ENCODE measurements at regions not wholly inside any gene's neighbourhood (a gene's known extent, or its start where the extent isn't known, plus 50 kb on each side); places are given as distances from the start of the nearest gene placed in this dataset.

DNA sequence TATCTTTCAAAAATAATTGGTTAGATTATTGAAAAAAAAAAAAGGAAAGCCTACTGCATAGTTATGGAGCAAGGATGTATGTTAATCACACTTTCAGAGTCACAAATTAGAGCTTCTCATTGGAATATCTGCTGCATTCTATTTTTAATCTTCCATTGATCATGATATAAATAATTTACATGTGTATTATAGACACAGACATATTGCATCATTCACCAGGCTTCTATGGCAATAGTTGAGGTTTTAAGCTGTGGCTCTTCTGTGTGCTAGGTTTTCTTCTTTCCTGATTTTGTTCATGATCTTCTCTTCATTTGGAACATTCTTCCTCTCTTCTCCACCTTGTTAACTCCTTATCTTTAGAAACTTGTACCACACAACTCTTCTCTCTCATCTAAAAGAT, 123.2 kb upstream of the HMCN1 start:
- TF ChIP-seq, protein P1, sequence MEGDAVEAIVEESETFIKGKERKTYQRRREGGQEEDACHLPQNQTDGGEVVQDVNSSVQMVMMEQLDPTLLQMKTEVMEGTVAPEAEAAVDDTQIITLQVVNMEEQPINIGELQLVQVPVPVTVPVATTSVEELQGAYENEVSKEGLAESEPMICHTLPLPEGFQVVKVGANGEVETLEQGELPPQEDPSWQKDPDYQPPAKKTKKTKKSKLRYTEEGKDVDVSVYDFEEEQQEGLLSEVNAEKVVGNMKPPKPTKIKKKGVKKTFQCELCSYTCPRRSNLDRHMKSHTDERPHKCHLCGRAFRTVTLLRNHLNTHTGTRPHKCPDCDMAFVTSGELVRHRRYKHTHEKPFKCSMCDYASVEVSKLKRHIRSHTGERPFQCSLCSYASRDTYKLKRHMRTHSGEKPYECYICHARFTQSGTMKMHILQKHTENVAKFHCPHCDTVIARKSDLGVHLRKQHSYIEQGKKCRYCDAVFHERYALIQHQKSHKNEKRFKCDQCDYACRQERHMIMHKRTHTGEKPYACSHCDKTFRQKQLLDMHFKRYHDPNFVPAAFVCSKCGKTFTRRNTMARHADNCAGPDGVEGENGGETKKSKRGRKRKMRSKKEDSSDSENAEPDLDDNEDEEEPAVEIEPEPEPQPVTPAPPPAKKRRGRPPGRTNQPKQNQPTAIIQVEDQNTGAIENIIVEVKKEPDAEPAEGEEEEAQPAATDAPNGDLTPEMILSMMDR (IDR thresholded peaks at IDR 0.05; ENCODE audit: poor library complexity), result no peak
- TF ChIP-seq EZH2 (IDR thresholded peaks at IDR 0.05; ENCODE audit: borderline replicate concordance) (no peak), EZH2phosphoT487 (IDR thresholded peaks at IDR 0.05; ENCODE audit: low read depth, severe bottlenecking, unreplicated experiment) (no peak)

All from hepatocyte (in vitro differentiated cells).